SK-N-SH treated with all-trans-retinoic acid at 6 μM for 48 hours (cell line): ENCODE measurements at regions not wholly inside any gene's neighbourhood (a gene's known extent, or its start where the extent isn't known, plus 50 kb on each side); places are given as distances from the start of the nearest gene placed in this dataset.

Experiments used
- ATAC-seq: fragments of 200-7000 bp; cut with Tn5 transposase; 3 replicates; pipeline ENCODE4 v1.9.1; 2020; ENCODE audit warnings: mild to moderate bottlenecking, moderate library complexity
- BACH2 ChIP-seq: fragments of 250-450 bp; sonication (Bioruptor Pico); IDR thresholded peaks from 2 replicates; pipeline ENCODE4 v1.9.0; 2021; ENCODE audit warnings: mild to moderate bottlenecking, borderline replicate concordance
- CSDC2 ChIP-seq: fragments of 250-450 bp; sonication (Bioruptor Pico); IDR thresholded peaks from 2 replicates; pipeline ENCODE4 v1.5.0; 2020; ENCODE audit warnings: mild to moderate bottlenecking, moderate library complexity
- ESRRG ChIP-seq: fragments of 250-450 bp; sonication (Bioruptor Pico); IDR thresholded peaks from 2 replicates; pipeline ENCODE4 v1.6.1; 2021; ENCODE audit warnings: mild to moderate bottlenecking
- ISL1 ChIP-seq: fragments of 250-450 bp; sonication (Bioruptor Pico); IDR thresholded peaks from 2 replicates; pipeline ENCODE4 v2.1.2; 2022; ENCODE audit warnings: mild to moderate bottlenecking, moderate library complexity
- PATZ1 ChIP-seq: fragments of 250-450 bp; sonication (Bioruptor Pico); IDR thresholded peaks from 2 replicates; pipeline ENCODE4 v1.8.0; 2020; ENCODE audit warnings: mild to moderate bottlenecking, moderate library complexity, borderline replicate concordance
- PPARA ChIP-seq: fragments of 250-450 bp; sonication (Bioruptor Pico); IDR thresholded peaks from 2 replicates; pipeline ENCODE4 v1.5.0; 2020; ENCODE audit warnings: mild to moderate bottlenecking, borderline replicate concordance
- RARB ChIP-seq: fragments of 250-450 bp; sonication (Bioruptor Pico); IDR thresholded peaks from 2 replicates; pipeline ENCODE4 v1.8.0; 2021; ENCODE audit warnings: mild to moderate bottlenecking, moderate library complexity
- SNAI2 ChIP-seq: fragments of 250-450 bp; sonication (Bioruptor Pico); IDR thresholded peaks from 2 replicates; pipeline ENCODE4 v1.5.0; 2020; ENCODE audit warnings: mild to moderate bottlenecking, moderate library complexity
- TOX ChIP-seq: fragments of 250-450 bp; sonication (Bioruptor Pico); IDR thresholded peaks from 2 replicates; pipeline ENCODE4 v1.8.0; 2021; ENCODE audit warnings: mild to moderate bottlenecking, moderate library complexity, borderline replicate concordance
- TSHZ2 ChIP-seq: fragments of 250-450 bp; sonication (Bioruptor Pico); IDR thresholded peaks from 2 replicates; pipeline ENCODE4 v1.5.0; 2020; ENCODE audit warnings: mild to moderate bottlenecking, moderate library complexity
- ZC3H10 ChIP-seq: fragments of 250-450 bp; sonication (Bioruptor Pico); IDR thresholded peaks from 2 replicates; pipeline ENCODE4 v1.5.1; 2021; ENCODE audit warnings: mild to moderate bottlenecking, moderate library complexity
- ZFP3 ChIP-seq: fragments of 250-450 bp; sonication (Bioruptor Pico); IDR thresholded peaks from 2 replicates; pipeline ENCODE4 v1.5.0; 2020; ENCODE audit warnings: mild to moderate bottlenecking, moderate library complexity
- ZFP30 ChIP-seq: fragments of 450-650 bp; formaldehyde crosslinking; IDR thresholded peaks from 2 replicates; pipeline ENCODE4 v1.5.0; 2022; ENCODE audit warnings: mild to moderate bottlenecking, moderate library complexity
- ZNF565 ChIP-seq: fragments of 450-650 bp; formaldehyde crosslinking; conservative IDR thresholded peaks from 2 replicates; pipeline ENCODE4 v1.5.0; 2020; ENCODE audit warnings: low read depth, mild to moderate bottlenecking, moderate library complexity
- ZNF70 ChIP-seq: fragments of 450-650 bp; formaldehyde crosslinking; IDR thresholded peaks from 2 replicates; pipeline ENCODE4 v1.5.0; 2020; ENCODE audit warnings: mild to moderate bottlenecking, moderate library complexity
- TF ChIP-seq, protein P1 (sequence below): fragments of 250-450 bp; sonication (Bioruptor Pico); IDR thresholded peaks from 2 replicates; pipeline ENCODE4 v1.5.1; 2021; ENCODE audit warnings: mild to moderate bottlenecking, moderate library complexity
- TF ChIP-seq, protein P2 (sequence below): fragments of 250-450 bp; sonication (Bioruptor Pico); IDR thresholded peaks from 2 replicates; pipeline ENCODE4 v1.5.1; 2020; ENCODE audit warnings: low read depth, mild to moderate bottlenecking, moderate library complexity
- TF ChIP-seq, protein P3 (sequence below): fragments of 250-450 bp; sonication (Bioruptor Pico); IDR thresholded peaks from 2 replicates; pipeline ENCODE4 v1.8.0; 2021; ENCODE audit warnings: low read depth, mild to moderate bottlenecking, moderate library complexity, borderline replicate concordance

DNA sequence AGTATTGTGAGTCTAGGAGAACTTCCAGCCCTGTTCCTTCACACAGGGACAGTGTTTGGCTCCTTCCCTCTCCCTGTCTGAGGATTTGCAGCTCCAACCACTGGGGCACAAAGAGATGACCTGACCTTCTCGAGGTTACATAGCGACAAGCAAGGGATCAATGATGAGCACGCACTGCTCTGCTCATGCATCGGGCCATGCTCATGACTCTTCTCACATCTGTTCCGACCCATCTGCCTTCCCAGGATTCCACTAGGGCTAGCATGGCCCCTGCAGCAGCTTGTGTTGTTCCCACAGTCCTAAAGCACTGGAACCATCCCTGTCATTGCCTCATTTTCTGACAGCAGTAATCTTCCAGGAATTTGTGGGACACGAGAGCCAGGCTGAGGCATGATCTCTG, 78.8 kb upstream of the ARHGAP28 start:
- TF ChIP-seq, protein P1, sequence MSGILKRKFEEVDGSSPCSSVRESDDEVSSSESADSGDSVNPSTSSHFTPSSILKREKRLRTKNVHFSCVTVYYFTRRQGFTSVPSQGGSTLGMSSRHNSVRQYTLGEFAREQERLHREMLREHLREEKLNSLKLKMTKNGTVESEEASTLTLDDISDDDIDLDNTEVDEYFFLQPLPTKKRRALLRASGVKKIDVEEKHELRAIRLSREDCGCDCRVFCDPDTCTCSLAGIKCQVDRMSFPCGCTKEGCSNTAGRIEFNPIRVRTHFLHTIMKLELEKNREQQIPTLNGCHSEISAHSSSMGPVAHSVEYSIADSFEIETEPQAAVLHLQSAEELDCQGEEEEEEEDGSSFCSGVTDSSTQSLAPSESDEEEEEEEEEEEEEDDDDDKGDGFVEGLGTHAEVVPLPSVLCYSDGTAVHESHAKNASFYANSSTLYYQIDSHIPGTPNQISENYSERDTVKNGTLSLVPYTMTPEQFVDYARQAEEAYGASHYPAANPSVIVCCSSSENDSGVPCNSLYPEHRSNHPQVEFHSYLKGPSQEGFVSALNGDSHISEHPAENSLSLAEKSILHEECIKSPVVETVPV = no peak
- TF ChIP-seq ESRRG (CRISPR knock-in tag) = no peak
- TF ChIP-seq, protein P2, sequence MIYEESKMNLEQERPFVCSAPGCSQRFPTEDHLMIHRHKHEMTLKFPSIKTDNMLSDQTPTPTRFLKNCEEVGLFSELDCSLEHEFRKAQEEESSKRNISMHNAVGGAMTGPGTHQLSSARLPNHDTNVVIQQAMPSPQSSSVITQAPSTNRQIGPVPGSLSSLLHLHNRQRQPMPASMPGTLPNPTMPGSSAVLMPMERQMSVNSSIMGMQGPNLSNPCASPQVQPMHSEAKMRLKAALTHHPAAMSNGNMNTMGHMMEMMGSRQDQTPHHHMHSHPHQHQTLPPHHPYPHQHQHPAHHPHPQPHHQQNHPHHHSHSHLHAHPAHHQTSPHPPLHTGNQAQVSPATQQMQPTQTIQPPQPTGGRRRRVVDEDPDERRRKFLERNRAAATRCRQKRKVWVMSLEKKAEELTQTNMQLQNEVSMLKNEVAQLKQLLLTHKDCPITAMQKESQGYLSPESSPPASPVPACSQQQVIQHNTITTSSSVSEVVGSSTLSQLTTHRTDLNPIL (CRISPR knock-in tag) = no peak
- no peak for TF ChIP-seq ISL1 (CRISPR knock-in tag)
- no peak for TF ChIP-seq ZFP30 (CRISPR knock-in tag)
- TF ChIP-seq PATZ1 (CRISPR knock-in tag) = no peak
- TF ChIP-seq CSDC2 (CRISPR knock-in tag) = no peak
- TF ChIP-seq, protein P3, sequence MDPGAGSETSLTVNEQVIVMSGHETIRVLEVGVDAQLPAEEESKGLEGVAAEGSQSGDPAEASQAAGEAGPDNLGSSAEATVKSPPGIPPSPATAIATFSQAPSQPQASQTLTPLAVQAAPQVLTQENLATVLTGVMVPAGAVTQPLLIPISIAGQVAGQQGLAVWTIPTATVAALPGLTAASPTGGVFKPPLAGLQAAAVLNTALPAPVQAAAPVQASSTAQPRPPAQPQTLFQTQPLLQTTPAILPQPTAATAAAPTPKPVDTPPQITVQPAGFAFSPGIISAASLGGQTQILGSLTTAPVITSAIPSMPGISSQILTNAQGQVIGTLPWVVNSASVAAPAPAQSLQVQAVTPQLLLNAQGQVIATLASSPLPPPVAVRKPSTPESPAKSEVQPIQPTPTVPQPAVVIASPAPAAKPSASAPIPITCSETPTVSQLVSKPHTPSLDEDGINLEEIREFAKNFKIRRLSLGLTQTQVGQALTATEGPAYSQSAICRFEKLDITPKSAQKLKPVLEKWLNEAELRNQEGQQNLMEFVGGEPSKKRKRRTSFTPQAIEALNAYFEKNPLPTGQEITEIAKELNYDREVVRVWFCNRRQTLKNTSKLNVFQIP (CRISPR knock-in tag) = no peak
- TF ChIP-seq BACH2 (CRISPR knock-in tag) = no peak
- TF ChIP-seq SNAI2 (CRISPR knock-in tag) = no peak
- no peak for TF ChIP-seq ZNF70 (CRISPR knock-in tag)
- TF ChIP-seq ZNF565 = no peak
- no peak for TF ChIP-seq TSHZ2
- no peak for TF ChIP-seq PPARA (CRISPR knock-in tag)
- no peak for TF ChIP-seq TOX (CRISPR knock-in tag)
- no peak for ATAC-seq

GRCh38 chr18:6652098-6652497, 77.4 kb upstream of the ARHGAP28 start:
- no peak for ATAC-seq

More at GRCh38 chr18:6652098-6652497, 77.4 kb upstream of the ARHGAP28 start:
- TF ChIP-seq ZNF70 (CRISPR knock-in tag) = no peak
- no peak for TF ChIP-seq ISL1 (CRISPR knock-in tag)
- TF ChIP-seq PPARA (CRISPR knock-in tag) = no peak
- TF ChIP-seq, protein P3 (CRISPR knock-in tag) = no peak
- no peak for TF ChIP-seq ZFP3
- no peak for TF ChIP-seq ZC3H10
- no peak for TF ChIP-seq SNAI2 (CRISPR knock-in tag)
- no peak for TF ChIP-seq RARB (CRISPR knock-in tag)
- TF ChIP-seq ZNF565 = no peak
- no peak for TF ChIP-seq TOX (CRISPR knock-in tag)
- no peak for TF ChIP-seq TSHZ2
- TF ChIP-seq, all 23 proteins: peak for 0
